HCT116 (cell line): ENCODE measurements at regions not wholly inside any gene's neighbourhood (a gene's known extent, or its start where the extent isn't known, plus 50 kb on each side); places are given as distances from the start of the nearest gene placed in this dataset.

Experiments used
- ATAC-seq: fragments of 200-7000 bp; cut with Tn5 transposase; 2 replicates; pipeline ENCODE4 v1.9.1; 2020; ENCODE audit warnings: mild to moderate bottlenecking, moderate library complexity
- BruUV-seq: library from RNA; stranded (reverse); fragments of 400-500 nt; replicated peaks from 2 replicates; lab custom pipeline; 2021; lab: Mats Ljungman, UMichigan
- CTCF ChIA-PET: fragments of 300-600 bp; sonication (Branson Sonifier 250); formaldehyde crosslinking; loops from one replicate; lab custom pipeline; 2021; ENCODE audit warnings: antibody characterized with exemption; lab: Charles Lee
- POLR2A ChIA-PET: fragments of 300-600, 350-600 bp; sonication (Branson Sonifier 250); formaldehyde crosslinking; loops from one replicate; lab custom pipeline; 2021; ENCODE audit warnings: antibody characterized with exemption; lab: Charles Lee
- RAD21 ChIA-PET, 2 experiments: fragments of 300-600 bp; sonication (Branson Sonifier 250); formaldehyde crosslinking; loops; one replicate each; lab custom pipeline; 2023; ENCODE audit warnings: low total read pairs in 2 of 2; ENCODE audit not compliant: uncharacterized antibody in 2 of 2, unreplicated experiment in 2 of 2, low non-redundant PET in 1 of 2; lab: Charles Lee
- DNase-seq: peaks from one replicate; pipeline ENCODE4 v3.0.0-alpha.2; 2010; ENCODE audit warnings: low read depth, low spot score
- H2AFZ ChIP-seq: fragments of 200-600 bp; shearing (Covaris generic), sonication (generic); 2 replicates; pipeline ENCODE4 v1.6.1; 2017; ENCODE audit warnings: low read depth, mixed run types, mixed read lengths, antibody characterized with exemption, low read length; ENCODE audit not compliant: poor library complexity, severe bottlenecking
- H3K27ac ChIP-seq: 2 replicates; pipeline ENCODE4 v1.5.1; 2012; ENCODE audit warnings: low read depth, low read length
- H3K27me3 ChIP-seq: fragments of 200-600 bp; sonication (generic); 2 replicates; pipeline ENCODE4 v1.6.1; 2016; ENCODE audit warnings: mixed run types, low read length, mixed read lengths; ENCODE audit not compliant: insufficient read depth
- H3K36me3 ChIP-seq, 2 experiments: fragments of 200-500 bp in 1 of 2; fragments of 200-600 bp in 1 of 2; sonication (Bioruptor generic) in 1 of 2; sonication (generic) in 1 of 2; 2 replicates each; pipeline versions ENCODE4 v1.5.1 to v1.6.1; 2014 to 2016; ENCODE audit warnings: low read length in 2 of 2, inconsistent platforms in 1 of 2, mixed read lengths in 1 of 2, mixed run types in 1 of 2; ENCODE audit not compliant: insufficient read depth in 2 of 2, control insufficient read depth in 1 of 2
- H3K4me1 ChIP-seq, 2 experiments: fragments of 200-600 bp in 1 of 2; sonication (generic) in 1 of 2; 2 replicates each; pipeline versions ENCODE4 v1.5.1 to v1.6.1; 2012 to 2017; ENCODE audit warnings: low read length in 2 of 2, inconsistent platforms in 1 of 2, mild to moderate bottlenecking in 1 of 2, mixed read lengths in 1 of 2, mixed run types in 1 of 2, moderate library complexity in 1 of 2; ENCODE audit not compliant: insufficient read depth in 2 of 2, control insufficient read depth in 1 of 2
- H3K4me2 ChIP-seq: fragments of 200-600 bp; sonication (generic); 2 replicates; pipeline ENCODE4 v1.6.1; 2017; ENCODE audit warnings: mixed run types, low read length, mixed read lengths
- H3K4me3 ChIP-seq, 2 experiments: fragments of 200-600 bp in 1 of 2; sonication (generic) in 1 of 2; replicated peaks in 1 of 2; 2 replicates each; pipeline ENCODE4 v1.5.1; 2011 to 2016; ENCODE audit warnings: low read length in 2 of 2, control low read depth in 1 of 2, low read depth in 1 of 2, mild to moderate bottlenecking in 1 of 2, mixed read lengths in 1 of 2, mixed run types in 1 of 2
- H3K79me2 ChIP-seq: fragments of 200-600 bp; sonication (generic); 2 replicates; pipeline ENCODE4 v1.6.1; 2017; ENCODE audit warnings: mild to moderate bottlenecking, mixed run types, low read length, moderate library complexity, mixed read lengths; ENCODE audit not compliant: insufficient read depth
- H3K9ac ChIP-seq: fragments of 200-600 bp; sonication (generic); 2 replicates; pipeline ENCODE4 v1.6.1; 2016; ENCODE audit warnings: low read length, mixed read lengths
- H3K9me2 ChIP-seq: fragments of 200-600 bp; sonication (generic), shearing (Covaris generic); 2 replicates; pipeline ENCODE4 v1.6.1; 2017; ENCODE audit warnings: mixed run types, mild to moderate bottlenecking, moderate library complexity; ENCODE audit not compliant: insufficient read depth
- H3K9me3 ChIP-seq, 2 experiments: fragments of 200-500 bp in 1 of 2; fragments of 200-600 bp in 1 of 2; sonication (Bioruptor generic) in 1 of 2; sonication (generic) in 1 of 2; 2 replicates each; pipeline ENCODE4 v1.6.1; 2014 to 2017; ENCODE audit warnings: low read length in 2 of 2, mixed read lengths in 2 of 2, inconsistent platforms in 1 of 2, low read depth in 1 of 2, mild to moderate bottlenecking in 1 of 2, mixed run types in 1 of 2, moderate library complexity in 1 of 2; ENCODE audit not compliant: control insufficient read depth in 1 of 2, insufficient read depth in 1 of 2
- H4K20me1 ChIP-seq: fragments of 200-600 bp; sonication (generic), shearing (Covaris generic); 2 replicates; pipeline ENCODE4 v1.6.1; 2017; ENCODE audit warnings: mixed run types, mild to moderate bottlenecking, moderate library complexity; ENCODE audit not compliant: insufficient read depth
- CBX3 ChIP-seq: IDR thresholded peaks from 2 replicates; pipeline ENCODE4 v1.6.1; 2012; ENCODE audit warnings: low read depth
- CEBPB ChIP-seq: IDR thresholded peaks from 2 replicates; pipeline ENCODE4 v1.6.1; 2012; ENCODE audit warnings: low read depth
- ELF1 ChIP-seq: IDR thresholded peaks from 2 replicates; pipeline ENCODE4 v1.6.1; 2012; ENCODE audit warnings: low read depth, borderline replicate concordance
- EZH2 ChIP-seq: fragments of 200-600 bp; sonication (generic); IDR thresholded peaks from 2 replicates; pipeline ENCODE4 v1.6.1; 2017; ENCODE audit warnings: antibody characterized with exemption, mixed run types
- EZH2phosphoT487 ChIP-seq: fragments of 200-600 bp; IDR thresholded peaks from 2 replicates; pipeline ENCODE4 v1.6.1; 2018; ENCODE audit warnings: antibody characterized with exemption, borderline replicate concordance
- FOSL1 ChIP-seq: IDR thresholded peaks from 2 replicates; pipeline ENCODE4 v1.6.1; 2012; ENCODE audit warnings: low read depth
- JUND ChIP-seq: IDR thresholded peaks from 2 replicates; pipeline ENCODE4 v1.6.1; 2012
- RAD21 ChIP-seq: IDR thresholded peaks from 2 replicates; pipeline ENCODE4 v1.6.1; 2012; ENCODE audit warnings: low read depth, mild to moderate bottlenecking
- REST ChIP-seq: IDR thresholded peaks from 2 replicates; pipeline ENCODE4 v1.6.1; 2012; ENCODE audit warnings: low read depth
- SRF ChIP-seq: IDR thresholded peaks from 2 replicates; pipeline ENCODE4 v1.6.1; 2012; ENCODE audit warnings: low read depth
- ZNF274 ChIP-seq: fragments of 200-500 bp; sonication (Bioruptor generic); IDR thresholded peaks from 2 replicates; pipeline ENCODE4 v1.6.1; 2014; ENCODE audit warnings: mild to moderate bottlenecking, low read depth, low read length, inconsistent platforms
- intact Hi-C: fragments of 100-400 bp; cut with micrococcal nuclease; formaldehyde crosslinking; loops from 2 replicates; pipeline ENCODE4 v1.10.0; 2022
- TF ChIP-seq, protein P1 (sequence below): IDR thresholded peaks from 2 replicates; pipeline ENCODE4 v1.6.1; 2012

DNA sequence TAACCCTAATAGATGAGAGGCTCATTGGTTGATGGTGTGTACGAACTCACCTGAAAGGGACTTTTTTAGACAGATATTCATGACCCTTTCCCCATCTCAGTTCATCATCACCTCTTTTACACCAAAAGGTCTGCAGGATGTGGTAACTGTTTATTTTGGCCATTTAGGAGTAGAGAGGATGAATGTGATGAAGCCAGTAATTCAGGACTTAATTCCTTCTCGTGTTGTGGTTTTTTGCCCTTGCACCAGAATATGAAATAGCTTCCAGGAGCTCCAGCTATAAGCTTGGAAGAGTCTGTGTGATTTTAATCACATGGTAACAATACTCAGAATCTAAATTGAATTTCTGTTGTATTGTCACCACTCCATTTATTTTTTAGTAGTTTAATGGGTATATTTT, 189.4 kb upstream of the KCTD3 start:
- Histone ChIP-seq H3K9ac (no peak overlapping the region), H3K4me3 (no peak overlapping the region), H2AFZ (no peak overlapping the region), H3K27ac (no peak overlapping the region), H3K4me1 (no peaks in the 10 kb centered on the region), H3K36me3 (no peaks in the 10 kb centered on the region), H3K27me3 (no peaks in the 10 kb centered on the region), H4K20me1 (no peaks in the 10 kb centered on the region), H3K79me2 (no peaks in the 10 kb centered on the region), H3K9me2 (no peaks in the 10 kb centered on the region), H3K9me3 (no peaks in the 10 kb centered on the region), H3K4me2 (no peak overlapping the region)
- intact Hi-C loops: no loop called here
- no TSS peak for BruUV-seq
- no peak for DNase-seq
- ChIA-PET RAD21 (no interaction called here), POLR2A (no interaction called here), CTCF (no interaction called here)
- no peak for ATAC-seq
- TF ChIP-seq, protein P1, sequence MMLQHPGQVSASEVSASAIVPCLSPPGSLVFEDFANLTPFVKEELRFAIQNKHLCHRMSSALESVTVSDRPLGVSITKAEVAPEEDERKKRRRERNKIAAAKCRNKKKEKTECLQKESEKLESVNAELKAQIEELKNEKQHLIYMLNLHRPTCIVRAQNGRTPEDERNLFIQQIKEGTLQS: no peak
- TF ChIP-seq CEBPB (no peak), JUND (no peak), FOSL1 (no peak), ZNF274 (no peak), CBX3 (no peak), EZH2phosphoT487 (no peak), SRF (no peak), EZH2 (no peak), REST (no peak), RAD21 (no peak), ELF1 (no peak)
